Motor neuron (in vitro differentiated cells): ENCODE measurements at regions not wholly inside any gene's neighbourhood (a gene's known extent, or its start where the extent isn't known, plus 50 kb on each side); places are given as distances from the start of the nearest gene placed in this dataset.
A peak's percentile ranks its signal among the peaks of the same experiment; 100 is the strongest.

ENCODE experiments used
- ATAC-seq, 8 experiments: fragments of 200-7000 bp; cut with Tn5 transposase; replicated peaks in 6 of 8; 2 replicates each; pipeline ENCODE4 v1.8.0; 2021; ENCODE audit warnings: mild to moderate bottlenecking in 8 of 8, moderate library complexity in 8 of 8
- H3K27ac ChIP-seq, 2 donors: fragments of 250-450 bp; sonication (Bioruptor Pico); 2 replicates each; pipeline ENCODE4 v1.9.0; 2021; ENCODE audit warnings: antibody characterized with exemption in 2 of 2, mild to moderate bottlenecking in 2 of 2, moderate library complexity in 1 of 2
- H3K4me1 ChIP-seq, 2 donors: fragments of 250-450 bp; sonication (Bioruptor Pico); replicated peaks in 1 of 2; 2 replicates each; pipeline ENCODE4 v1.6.1; 2021; ENCODE audit warnings: antibody characterized with exemption in 2 of 2, mild to moderate bottlenecking in 2 of 2, moderate library complexity in 1 of 2
- H3K4me3 ChIP-seq, 5 donors: fragments of 250-450 bp; sonication (Bioruptor Pico); 2 replicates each; pipeline ENCODE4 v1.9.0; 2021; ENCODE audit warnings: antibody characterized with exemption in 5 of 5, mild to moderate bottlenecking in 5 of 5, moderate library complexity in 4 of 5
- WGBS, 10 experiments: fragments of 450-650 bp; shearing (Covaris generic); methylation state at CpG; one replicate each; pipeline ENCODE4 v1.0.0; 2022; 5-methylcytosine and 5-hydroxymethylcytosine counted together
- in situ Hi-C, 9 experiments: fragments of 400-800 bp; cut with MboI; loops; one replicate each; pipeline ENCODE4 v1.15.0; 2021; ENCODE audit warnings: low sequenced_read_pairs in 9 of 9, low pct_unique_long_range_greater_than_20kb in 2 of 9; ENCODE audit not compliant: unreplicated experiment in 9 of 9

DNA sequence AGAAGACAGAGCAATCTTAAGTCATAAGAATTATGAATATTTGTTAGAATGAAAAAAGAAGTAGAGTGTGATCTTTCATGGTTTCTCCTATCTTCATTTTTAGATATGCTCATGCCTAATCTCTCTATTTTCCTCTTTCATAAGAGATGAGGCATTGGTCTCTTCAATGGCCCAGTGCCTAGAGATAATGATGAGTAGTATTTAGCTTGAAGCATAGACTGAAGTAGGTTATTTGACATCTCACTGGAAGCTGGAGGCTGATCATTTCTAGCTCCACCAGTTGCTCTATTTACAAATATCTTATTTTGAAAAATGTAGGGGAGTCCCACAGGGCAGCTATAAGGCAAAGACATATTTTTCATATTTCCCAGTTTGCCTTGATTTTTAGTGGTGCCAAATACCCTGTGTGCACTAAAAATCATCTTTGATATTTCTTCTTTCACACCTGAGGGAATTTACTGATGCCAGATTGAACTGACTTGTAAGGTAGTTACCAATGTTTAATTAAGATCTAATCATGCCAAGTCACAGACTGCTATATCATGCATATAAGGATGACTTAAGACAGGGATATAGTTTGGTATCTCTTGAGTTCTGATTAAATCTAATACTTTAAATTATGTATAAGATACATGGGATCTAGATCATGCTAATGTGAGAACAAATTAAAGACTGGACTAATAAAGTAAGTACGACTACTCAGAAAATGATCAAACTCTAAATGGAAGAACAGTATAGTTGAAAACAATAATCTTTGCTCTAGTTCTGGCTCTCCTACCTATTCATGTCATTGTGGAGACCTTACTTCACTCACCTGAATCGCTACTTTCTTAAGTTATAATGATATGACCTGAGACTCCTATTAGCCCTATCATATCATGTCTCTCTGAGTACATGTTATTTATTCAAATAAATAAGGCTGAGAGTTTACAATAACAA, 108.2 kb upstream of the IFNE start:
- WGBS, 10 experiments, result 63 to 100% (median 85%) methylated on average over 1 to 2 of the region's 2 CpGs
- ATAC-seq, result no peak
- H3K4me3 ChIP-seq, result no peak overlapping the region

DNA sequence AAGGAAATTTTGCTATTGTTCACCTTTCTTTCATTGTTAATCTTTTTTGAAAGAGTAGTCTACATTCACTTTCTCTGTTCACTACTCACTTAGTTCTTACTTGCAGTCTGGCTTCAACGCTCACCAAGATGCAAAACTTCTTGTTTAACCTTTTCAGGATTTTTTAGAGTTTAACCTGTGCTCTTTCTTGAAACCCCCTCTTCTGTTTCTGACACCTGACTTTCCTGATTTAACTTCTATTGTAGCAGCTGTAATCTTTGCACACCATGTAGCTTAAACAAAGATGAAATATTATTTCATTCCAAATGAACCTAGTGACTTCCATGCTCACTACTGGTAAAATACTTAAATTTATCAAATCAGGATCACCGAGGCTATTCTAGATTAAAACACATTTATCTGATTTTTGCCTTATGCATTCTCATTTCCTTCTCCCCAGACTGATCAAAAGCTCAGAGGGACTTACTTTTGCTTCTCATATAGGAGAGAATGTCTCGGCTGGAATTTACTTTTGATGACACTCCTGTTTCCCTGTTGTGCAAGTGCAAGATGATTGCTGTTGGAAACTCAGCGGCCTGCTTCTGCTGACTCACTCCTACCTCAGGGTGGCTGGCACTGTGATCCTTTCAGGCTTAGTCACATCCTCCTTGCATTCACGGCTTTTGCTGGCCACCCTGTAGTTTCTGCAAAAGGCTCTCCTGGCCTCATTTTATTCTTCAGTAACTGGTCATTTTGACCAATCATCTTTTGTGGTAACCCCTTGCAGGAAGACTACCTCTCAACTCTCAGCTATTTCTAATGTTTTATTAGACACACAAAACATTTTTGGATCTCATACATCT, 109.3 kb upstream of the IFNE start:
- in situ Hi-C loops, result loop anchor here in 2 of 9 experiments (25.0 kb wide), 2 partner anchors 146 to 196 kb away; no protein-coding TSS in a partner anchor
- Histone ChIP-seq H3K4me1 (peaks cover 0 to 3% of the 10 kb centered on the region in 2 donors), H3K4me3 (no peak overlapping the region), H3K27ac (no peak overlapping the region)
- peak in 7 of 8 experiments; percentile 77 to 100 (median 92) for ATAC-seq
- WGBS, 10 experiments, result 11 to 88% (median 46%) methylated on average over 1 to 5 of the region's 5 CpGs

More for the DNA sequence above, 108.2 kb upstream of the IFNE start:
- Histone ChIP-seq H3K4me1 (peaks cover 0 to 3% of the 10 kb centered on the region in 2 donors), H3K27ac (no peak overlapping the region)
- in situ Hi-C loops, result loop anchor here in 2 of 9 experiments (25.0 kb wide), 2 partner anchors 147 to 197 kb away; no protein-coding TSS in a partner anchor

DNA sequence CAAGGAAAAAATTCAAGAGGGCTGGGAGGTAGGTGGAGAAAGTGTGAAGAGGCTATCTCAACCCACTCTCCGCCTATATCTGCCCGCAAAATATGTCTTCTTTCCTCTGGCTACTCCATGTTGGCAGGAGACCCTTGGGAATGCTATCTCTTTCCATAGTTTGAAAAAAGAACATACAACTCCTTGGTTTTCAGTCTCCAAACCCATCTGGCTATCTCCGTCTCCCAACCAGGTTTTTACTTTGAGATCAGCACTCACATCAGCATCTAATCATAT, 109.9 kb upstream of the IFNE start:
- in situ Hi-C loops, result loop anchor here in 2 of 9 experiments (25.0 kb wide), 2 partner anchors 145 to 195 kb away; no protein-coding TSS in a partner anchor
- peak in 2 of 8 experiments; percentile 13 to 23 for ATAC-seq
- Histone ChIP-seq H3K27ac (no peak overlapping the region), H3K4me1 (peaks cover 0 to 3% of the 10 kb centered on the region in 2 donors), H3K4me3 (no peak overlapping the region)
- 45 to 100% (median 86%) methylated on average over 1 to 3 of the region's 3 CpGs; no CpG with 5 or more reads in 3 of the 10 experiments for WGBS, 10 experiments

DNA sequence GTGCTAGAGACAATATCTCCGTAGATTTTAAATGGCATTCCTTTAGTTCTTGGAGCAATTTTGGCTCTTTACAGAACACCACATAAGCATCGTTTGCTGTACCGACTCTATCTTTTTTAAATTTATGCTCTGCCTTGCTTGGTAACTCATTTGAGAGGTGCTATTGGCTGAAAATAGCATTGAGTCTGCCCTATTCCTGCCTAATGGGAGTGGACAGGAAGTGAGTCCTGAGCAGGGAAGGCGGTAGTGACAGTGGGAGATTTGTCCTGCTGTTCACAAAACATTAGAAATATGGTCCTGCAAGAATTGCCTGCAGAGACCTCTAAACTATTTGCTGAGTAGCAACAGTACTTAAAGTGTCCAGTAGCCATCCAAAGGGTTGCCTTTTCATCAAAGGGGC, 115.2 kb upstream of the IFNE start:
- no peak overlapping the region for H3K4me3 ChIP-seq
- H3K27ac ChIP-seq, result no peak overlapping the region
- WGBS, 10 experiments, result 50 to 100% (median 80%) methylated on average over 1 to 4 of the region's 4 CpGs; no CpG with 5 or more reads in 1 of the 10 experiments
- no peaks in the 10 kb centered on the region for H3K4me1 ChIP-seq
- in situ Hi-C loops, result loop anchor here in 2 of 9 experiments (25.0 kb wide), 2 partner anchors 140 to 190 kb away; no protein-coding TSS in a partner anchor
- no peak for ATAC-seq

DNA sequence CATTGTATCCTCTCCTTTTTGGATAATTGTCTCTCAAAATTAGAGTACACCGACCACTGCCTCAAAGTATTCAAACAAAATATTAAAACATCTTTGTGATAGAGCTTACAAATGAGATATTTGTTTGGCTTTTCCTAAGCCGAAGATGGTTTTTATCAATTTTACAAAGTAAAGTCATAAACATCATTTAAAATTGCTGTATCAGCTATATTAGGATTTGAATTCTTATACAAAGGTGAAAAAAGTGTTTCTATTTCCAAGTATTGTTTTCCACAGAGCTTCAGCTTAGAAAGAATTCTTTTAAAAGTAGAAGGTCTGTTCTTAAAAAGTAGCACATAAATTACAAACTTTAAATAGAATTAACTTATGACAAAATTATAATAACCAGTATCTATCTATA, 116.6 kb upstream of the IFNE start:
- in situ Hi-C loops, result loop anchor here in 2 of 9 experiments (25.0 kb wide), 2 partner anchors 139 to 189 kb away; no protein-coding TSS in a partner anchor
- no peak for ATAC-seq
- 64 to 100% (median 90%) methylated on average over 1 to 2 of the region's 2 CpGs for WGBS, 10 experiments
- Histone ChIP-seq H3K27ac (no peak overlapping the region), H3K4me3 (no peak overlapping the region), H3K4me1 (no peaks in the 10 kb centered on the region)

DNA sequence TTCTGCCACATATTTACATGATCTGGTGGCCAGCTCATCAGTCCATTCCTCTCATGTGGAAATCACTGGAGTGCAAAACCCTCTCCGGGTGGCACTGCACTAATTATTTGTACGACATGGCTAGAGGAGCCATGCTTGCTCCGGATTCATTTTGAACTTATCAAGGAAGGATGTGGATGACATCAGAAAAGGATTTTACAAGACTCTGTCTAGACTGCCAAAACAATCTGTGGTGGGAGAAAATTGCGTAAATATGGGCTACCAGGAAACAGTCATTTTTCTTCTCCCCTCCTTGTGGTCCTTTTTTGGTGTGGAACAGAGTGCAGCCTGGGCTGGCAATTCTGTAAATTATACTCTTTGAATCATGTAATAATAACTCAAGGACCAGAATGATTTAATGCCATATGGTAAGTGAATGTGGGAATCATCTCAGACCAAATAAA, 123.4 kb upstream of the IFNE start:
- ATAC-seq, result peak in 1 of 8 experiments; percentile 20
- Histone ChIP-seq H3K4me1 (no peaks in the 10 kb centered on the region), H3K4me3 (no peak overlapping the region), H3K27ac (no peak overlapping the region)
- 0 to 100% (median 90%) methylated on average over 1 to 4 of the region's 4 CpGs for WGBS, 10 experiments
- in situ Hi-C loops, result no loop called here

DNA sequence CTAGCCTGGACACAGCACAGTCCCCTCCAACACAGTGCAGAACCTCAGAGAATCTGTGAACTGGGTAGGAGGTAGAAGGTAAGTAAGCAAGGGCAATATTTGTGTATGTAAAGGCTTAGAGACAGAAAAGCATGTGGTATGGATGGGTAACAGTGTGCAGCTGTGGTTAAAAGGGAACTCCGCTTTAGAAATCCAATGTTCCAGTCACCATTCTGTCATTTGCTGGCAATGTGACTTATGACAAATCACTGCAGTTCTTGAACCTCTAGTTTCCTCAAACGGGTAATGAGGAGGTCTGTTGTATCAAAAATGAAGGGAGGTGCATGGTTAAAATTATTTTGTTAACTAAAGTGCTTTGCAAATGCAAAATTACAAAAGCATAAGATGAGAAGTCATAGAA, 125.5 kb upstream of the IFNE start:
- no peak overlapping the region for H3K4me3 ChIP-seq
- no peaks in the 10 kb centered on the region for H3K4me1 ChIP-seq
- no peak for ATAC-seq
- 8 to 100% (median 69%) methylated on average over 1 to 2 of the region's 2 CpGs; no CpG with 5 or more reads in 1 of the 10 experiments for WGBS, 10 experiments
- in situ Hi-C loops, result no loop called here
- no peak overlapping the region for H3K27ac ChIP-seq

DNA sequence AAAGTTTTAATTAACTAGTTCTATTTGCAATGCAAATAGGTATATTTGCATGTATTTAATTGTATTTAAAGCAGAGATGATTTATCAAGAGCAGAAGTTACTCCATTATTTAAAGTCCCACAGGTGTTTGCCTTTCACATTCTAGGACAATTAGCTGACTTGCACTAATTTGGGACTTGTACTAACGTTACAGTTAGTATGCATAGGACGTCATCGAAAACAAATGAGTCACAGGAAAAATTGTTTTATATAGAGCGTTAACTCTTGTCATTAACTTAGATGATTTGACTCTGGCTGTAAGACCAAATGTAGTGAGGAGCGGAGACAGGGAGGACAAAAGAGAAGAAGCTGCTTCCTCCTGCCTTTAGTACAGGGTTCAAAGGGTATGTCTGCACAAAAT, 126.1 kb upstream of the IFNE start:
- 48 to 94% (median 79%) methylated on average over 1 to 5 of the region's 5 CpGs; no CpG with 5 or more reads in 2 of the 10 experiments for WGBS, 10 experiments
- no peak for ATAC-seq
- Histone ChIP-seq H3K27ac (no peak overlapping the region), H3K4me1 (no peaks in the 10 kb centered on the region), H3K4me3 (no peak overlapping the region)
- in situ Hi-C loops, result no loop called here

DNA sequence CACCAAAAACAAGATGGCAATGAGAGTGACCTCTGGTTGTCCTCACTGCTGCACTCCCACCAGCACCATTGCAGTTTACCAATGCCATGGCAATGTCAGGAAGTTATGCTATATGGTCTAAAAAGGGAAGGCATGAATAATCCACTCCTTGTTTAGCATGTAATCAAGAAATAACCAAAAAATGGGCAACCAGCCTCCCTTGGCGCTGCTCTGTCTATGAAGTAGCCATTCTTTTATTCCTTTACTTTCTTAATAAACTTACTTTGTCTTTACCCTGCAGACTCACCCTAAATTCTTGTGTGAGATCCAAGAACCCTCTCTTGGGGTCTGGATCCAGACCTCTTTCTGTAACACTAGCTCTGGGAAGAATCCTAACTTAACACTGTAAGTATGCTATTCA, 127.4 kb upstream of the IFNE start:
- Histone ChIP-seq H3K27ac (no peak overlapping the region), H3K4me1 (no peaks in the 10 kb centered on the region), H3K4me3 (no peak overlapping the region)
- in situ Hi-C loops, result no loop called here
- WGBS, 10 experiments, result 73 to 100% (median 88%) methylated on average over 1 of the region's 1 CpG; no CpG with 5 or more reads in 2 of the 10 experiments
- no peak for ATAC-seq

DNA sequence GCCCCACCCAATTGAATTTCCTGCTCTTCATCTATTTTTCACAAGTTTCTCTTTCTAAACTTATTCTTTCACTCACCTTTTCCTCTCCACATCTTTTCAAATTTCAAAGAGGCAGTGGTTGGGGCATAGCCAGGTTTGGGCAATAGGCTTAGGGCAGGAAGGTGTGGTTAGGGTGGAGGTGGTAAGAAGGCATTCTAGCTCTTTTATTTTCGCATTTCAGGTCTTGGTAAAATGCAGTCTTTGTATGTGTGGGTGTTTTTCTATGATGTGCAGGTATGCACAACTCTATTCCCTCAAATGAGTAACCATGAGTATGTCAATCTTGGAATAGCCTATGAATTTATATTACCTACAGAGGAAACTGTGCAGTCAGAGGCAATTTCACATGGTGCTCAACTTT, 129.8 kb upstream of the IFNE start:
- in situ Hi-C loops, result no loop called here
- no peak overlapping the region for H3K27ac ChIP-seq
- no peak overlapping the region for H3K4me3 ChIP-seq
- peak in 2 of 8 experiments; percentile 2 to 19 for ATAC-seq
- no peaks in the 10 kb centered on the region for H3K4me1 ChIP-seq
- WGBS, 10 experiments, result 0 to 100% (median 49%) methylated on average over 1 of the region's 1 CpG; no CpG with 5 or more reads in 6 of the 10 experiments

DNA sequence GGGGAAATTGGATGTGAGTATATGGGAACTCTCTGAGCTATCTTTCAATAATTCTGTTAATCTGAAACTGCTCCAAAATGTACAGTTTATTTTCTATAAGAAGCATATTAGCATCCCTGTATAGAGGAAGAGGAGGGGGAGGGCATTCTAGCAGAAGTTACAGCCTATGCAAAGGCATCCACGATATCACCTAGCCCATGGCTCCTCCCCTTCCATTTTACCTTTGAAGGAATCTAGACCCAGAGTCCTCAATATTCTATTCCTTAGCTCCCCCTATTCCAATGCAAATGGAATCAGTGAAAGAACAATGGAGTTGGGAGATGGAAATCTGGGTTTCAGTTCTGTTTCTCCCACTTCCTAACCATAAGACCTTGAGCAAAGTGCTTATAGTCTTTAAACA, 132.9 kb upstream of the IFNE start:
- 0 to 71% (median 17%) methylated on average over 1 of the region's 1 CpG; no CpG with 5 or more reads in 3 of the 10 experiments for WGBS, 10 experiments
- no peak for ATAC-seq
- Histone ChIP-seq H3K4me1 (no peaks in the 10 kb centered on the region), H3K4me3 (no peak overlapping the region), H3K27ac (no peak overlapping the region)
- in situ Hi-C loops, result no loop called here

DNA sequence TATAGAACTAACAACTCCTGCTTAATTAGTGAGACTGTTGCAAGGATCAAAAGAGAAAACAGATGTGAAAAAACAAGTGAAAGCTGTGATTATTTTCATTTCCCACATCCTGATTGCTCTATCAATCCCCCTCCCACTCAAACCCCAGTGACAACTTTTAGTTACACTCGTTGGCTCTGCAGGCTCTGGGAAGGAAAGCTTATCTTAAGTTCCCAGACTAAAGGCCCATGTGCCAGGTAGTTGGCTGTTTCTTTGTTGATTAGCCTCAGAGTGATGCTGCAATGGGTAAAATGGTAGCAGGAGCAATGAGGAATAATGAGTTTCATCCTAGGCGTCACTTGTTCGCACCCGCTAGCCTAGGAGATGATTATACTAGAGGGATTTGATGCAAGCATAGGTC, 133.3 kb upstream of the IFNE start:
- H3K4me3 ChIP-seq, result no peak overlapping the region
- no peak for ATAC-seq
- H3K27ac ChIP-seq, result no peak overlapping the region
- in situ Hi-C loops, result no loop called here
- 74 to 100% (median 79%) methylated on average over 1 to 4 of the region's 4 CpGs; no CpG with 5 or more reads in 4 of the 10 experiments for WGBS, 10 experiments
- H3K4me1 ChIP-seq, result no peaks in the 10 kb centered on the region
